GM12873 (cell line): ENCODE measurements at regions not wholly inside any gene's neighbourhood (a gene's known extent, or its start where the extent isn't known, plus 50 kb on each side); places are given as distances from the start of the nearest gene placed in this dataset.

Source experiments
- CTCF ChIP-seq: IDR thresholded peaks from 2 replicates; pipeline ENCODE4 v1.5.1; 2012; ENCODE audit warnings: low read depth, mild to moderate bottlenecking, moderate library complexity, low read length, control low read depth; ENCODE audit not compliant: insufficient read depth; ENCODE audit errors: missing control alignments

- TF ChIP-seq CTCF = no peak
These were observed 1735.3 kb downstream of the TP53TG3F start for GRCh38 chr16:35194681-35195080.

DNA sequence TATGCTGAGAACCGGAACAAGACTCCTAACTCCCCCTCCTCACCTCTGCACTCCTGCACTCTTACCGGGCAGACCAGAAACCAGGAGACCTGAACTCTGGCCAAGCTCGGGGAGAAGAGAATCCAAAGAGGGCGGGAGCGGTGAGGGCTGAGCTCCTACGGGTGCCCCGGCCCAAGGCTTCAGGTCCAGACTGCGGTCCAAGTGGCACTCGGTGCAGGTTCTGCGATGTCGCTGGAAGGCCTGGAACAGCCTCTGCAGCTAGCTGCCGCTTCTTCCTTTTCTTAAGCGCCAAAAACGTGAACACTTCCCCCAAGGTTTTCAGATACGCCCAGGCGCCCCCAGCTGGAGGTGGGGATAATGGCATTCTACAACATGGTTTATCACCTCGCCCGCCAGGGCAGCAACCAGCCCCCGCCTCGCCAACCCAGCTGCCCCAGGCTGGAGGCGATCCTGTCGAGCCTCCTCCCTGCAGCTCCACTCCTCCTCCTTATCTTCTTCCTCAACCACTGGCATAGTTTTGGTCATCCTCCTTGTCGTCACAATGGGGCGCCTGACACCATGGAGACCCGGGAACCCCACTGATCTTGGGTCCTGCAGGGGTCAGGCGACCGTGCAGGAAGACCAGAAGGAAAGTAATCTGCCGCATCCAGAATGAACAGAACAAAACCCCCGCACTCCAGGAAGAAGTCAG is 1735.9 kb downstream of the TP53TG3F start:
- TF ChIP-seq CTCF = no peak

GRCh38 chr16:35195864-35196216 is 1736.4 kb downstream of the TP53TG3F start:
- no peak for TF ChIP-seq CTCF

DNA sequence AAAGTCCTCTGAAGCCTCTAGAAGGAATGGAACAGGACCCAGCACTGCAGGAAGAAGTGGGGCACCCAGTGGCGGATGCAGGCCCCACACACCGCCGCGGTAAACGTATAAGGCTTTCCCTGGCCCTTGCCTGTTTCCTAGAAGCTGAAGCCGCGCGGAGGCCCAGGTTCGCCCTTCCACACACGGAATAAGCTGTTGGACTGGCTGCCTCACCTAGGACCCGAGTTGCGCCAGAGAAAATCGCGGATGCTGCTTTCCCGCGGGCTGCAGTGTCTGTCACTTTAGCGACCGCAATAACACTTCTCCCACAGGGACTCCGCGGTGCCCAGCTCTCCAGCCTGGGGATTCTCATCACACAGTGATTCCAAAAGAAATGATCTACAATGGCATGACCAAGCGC is 1736.9 kb downstream of the TP53TG3F start:
- TF ChIP-seq CTCF = no peak

GRCh38 chr16:35197656-35198055 is 1738.2 kb downstream of the TP53TG3F start:
- no peak for TF ChIP-seq CTCF

- TF ChIP-seq CTCF = no peak
These were observed 1739.1 kb downstream of the TP53TG3F start for GRCh38 chr16:35198223-35199199.

DNA sequence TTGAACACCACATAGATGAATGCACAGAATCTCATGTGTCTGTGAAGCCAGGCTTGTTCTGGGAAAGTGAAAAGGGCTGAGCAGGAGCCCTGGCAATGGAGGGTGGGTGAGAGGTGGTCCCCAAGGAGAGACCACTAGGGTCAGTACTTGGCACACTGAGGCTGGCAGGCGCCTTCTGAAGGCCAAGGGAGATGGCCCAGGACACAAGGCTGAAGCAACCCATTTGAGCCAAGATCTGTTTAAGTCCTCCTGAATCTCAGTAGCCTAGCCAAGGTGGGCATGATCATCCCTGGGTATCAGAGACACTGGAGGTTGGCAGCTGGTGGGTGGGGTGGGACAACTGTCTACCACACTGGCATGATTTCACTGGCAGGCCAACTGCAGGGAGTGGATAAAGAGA is 1741.2 kb downstream of the TP53TG3F start:
- TF ChIP-seq CTCF = no peak
